ENCODE measurements at regions not wholly inside any gene's neighbourhood (a gene's known extent, or its start where the extent isn't known, plus 50 kb on each side); places are given as distances from the start of the nearest gene placed in this dataset.

DNA sequence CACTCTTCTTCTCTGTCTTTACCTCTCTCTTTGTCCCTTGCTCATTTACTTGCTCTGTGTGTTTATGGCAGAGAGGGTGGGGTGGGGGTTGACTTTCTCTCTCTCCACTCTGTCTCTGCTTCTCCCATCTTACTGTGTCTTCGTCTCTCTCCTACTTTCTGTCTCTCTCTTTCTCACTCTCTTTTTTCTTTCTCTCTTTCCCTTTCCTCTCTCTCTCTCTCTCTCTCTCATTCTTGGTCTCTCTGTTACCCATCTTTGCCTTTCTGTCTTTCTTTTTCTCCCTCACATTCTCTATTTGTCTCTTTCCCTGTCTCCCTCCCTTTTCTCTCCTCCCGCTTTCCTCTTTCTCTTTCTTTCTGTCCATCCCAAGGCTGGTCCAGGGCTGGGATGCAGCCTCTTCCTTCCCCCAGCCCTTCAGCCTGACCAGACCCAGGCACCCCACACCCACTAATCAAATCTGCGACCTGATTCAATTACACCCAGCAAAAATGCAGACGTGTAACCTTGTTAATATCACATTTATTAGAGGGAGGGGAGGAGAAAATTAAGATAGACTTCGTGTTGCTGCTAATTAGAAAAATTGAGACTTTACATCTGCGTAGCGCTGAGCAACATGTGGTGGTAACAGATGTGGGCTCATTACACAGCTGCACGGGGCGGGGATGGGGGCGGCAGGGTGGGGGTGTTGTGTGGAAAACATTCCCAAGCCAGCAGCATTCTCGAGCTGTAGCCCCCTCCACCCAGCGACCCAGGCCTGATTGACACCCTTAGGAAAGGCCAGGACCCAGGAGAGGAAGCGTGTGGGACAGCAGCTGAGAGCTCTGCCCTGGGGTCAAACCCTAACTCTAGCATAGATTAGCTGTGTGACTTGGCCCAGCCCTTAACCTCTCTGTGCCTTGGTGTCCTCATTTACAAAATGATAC is 124.9 kb upstream of the MAFB start:
- TF ChIP-seq, protein P1, sequence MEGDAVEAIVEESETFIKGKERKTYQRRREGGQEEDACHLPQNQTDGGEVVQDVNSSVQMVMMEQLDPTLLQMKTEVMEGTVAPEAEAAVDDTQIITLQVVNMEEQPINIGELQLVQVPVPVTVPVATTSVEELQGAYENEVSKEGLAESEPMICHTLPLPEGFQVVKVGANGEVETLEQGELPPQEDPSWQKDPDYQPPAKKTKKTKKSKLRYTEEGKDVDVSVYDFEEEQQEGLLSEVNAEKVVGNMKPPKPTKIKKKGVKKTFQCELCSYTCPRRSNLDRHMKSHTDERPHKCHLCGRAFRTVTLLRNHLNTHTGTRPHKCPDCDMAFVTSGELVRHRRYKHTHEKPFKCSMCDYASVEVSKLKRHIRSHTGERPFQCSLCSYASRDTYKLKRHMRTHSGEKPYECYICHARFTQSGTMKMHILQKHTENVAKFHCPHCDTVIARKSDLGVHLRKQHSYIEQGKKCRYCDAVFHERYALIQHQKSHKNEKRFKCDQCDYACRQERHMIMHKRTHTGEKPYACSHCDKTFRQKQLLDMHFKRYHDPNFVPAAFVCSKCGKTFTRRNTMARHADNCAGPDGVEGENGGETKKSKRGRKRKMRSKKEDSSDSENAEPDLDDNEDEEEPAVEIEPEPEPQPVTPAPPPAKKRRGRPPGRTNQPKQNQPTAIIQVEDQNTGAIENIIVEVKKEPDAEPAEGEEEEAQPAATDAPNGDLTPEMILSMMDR (conservative IDR thresholded peaks at IDR 0.05; ENCODE audit: low read depth, low read length), result no peak
- no peak for TF ChIP-seq EZH2 (IDR thresholded peaks at IDR 0.05; ENCODE audit: borderline replicate concordance, low read depth, low read length, poor library complexity, severe bottlenecking)

All from A673 (cell line).